Activated naive CD4-positive, alpha-beta T cell treated with anti-CD3 and anti-CD28 coated beads, Interleukin-2, amount 50 U/mL, for 24 hours (primary cell): ENCODE measurements at regions not wholly inside any gene's neighbourhood (a gene's known extent, or its start where the extent isn't known, plus 50 kb on each side); places are given as distances from the start of the nearest gene placed in this dataset.

Experiments
- H3K27ac Mint-ChIP-seq: one replicate; pipeline ENCODE4 v1.8.0; 2021; ENCODE audit warnings: mild to moderate bottlenecking, mixed read lengths
- H3K27me3 Mint-ChIP-seq: one replicate; pipeline ENCODE4 v1.8.0; 2021; ENCODE audit warnings: mixed read lengths
- H3K36me3 Mint-ChIP-seq: one replicate; pipeline ENCODE4 v1.8.0; 2021; ENCODE audit warnings: mixed read lengths
- H3K4me1 Mint-ChIP-seq: one replicate; pipeline ENCODE4 v1.8.0; 2021; ENCODE audit warnings: mixed read lengths
- H3K4me3 Mint-ChIP-seq: one replicate; pipeline ENCODE4 v1.8.0; 2021; ENCODE audit warnings: mild to moderate bottlenecking, mixed read lengths
- H3K9me3 Mint-ChIP-seq: one replicate; pipeline ENCODE4 v1.8.0; 2021; ENCODE audit warnings: mixed read lengths

- H3K27ac Mint-ChIP-seq: no peak overlapping the region
- H3K36me3 Mint-ChIP-seq: no peaks in the 10 kb centered on the region
- no peaks in the 10 kb centered on the region for H3K9me3 Mint-ChIP-seq
- no peaks in the 10 kb centered on the region for H3K4me1 Mint-ChIP-seq
- no peak overlapping the region for H3K4me3 Mint-ChIP-seq
- no peaks in the 10 kb centered on the region for H3K27me3 Mint-ChIP-seq
These were observed 485.9 kb upstream of the C9orf72 start for GRCh38 chr9:28059192-28059591.

DNA sequence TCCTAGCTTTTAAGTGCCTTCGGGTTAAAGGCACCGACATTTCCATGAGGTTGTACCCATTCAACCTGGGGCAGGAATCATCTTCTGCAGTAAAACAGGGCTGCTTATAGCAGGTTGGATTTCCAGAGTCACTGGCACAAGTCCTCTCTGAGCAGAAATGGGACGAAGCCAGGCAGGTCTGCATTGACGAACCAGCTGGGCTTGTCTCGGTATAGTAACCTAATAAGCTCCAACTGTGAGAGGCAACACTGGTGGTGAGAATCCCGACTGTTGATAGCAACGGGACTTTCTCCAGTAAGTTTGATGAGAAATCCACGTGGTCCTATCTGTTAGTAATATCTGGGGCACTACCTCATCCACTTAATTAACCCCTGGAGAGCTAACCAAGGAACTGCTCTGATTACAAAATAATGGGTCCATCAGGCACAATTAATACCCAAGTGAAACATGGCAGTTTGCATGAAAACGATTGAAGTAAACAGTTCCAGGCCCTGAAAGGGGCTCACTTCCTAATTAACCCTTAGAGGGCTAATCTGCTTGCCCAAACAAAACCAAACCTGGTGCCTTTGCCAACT, 491.0 kb upstream of the C9orf72 start:
- H3K27me3 Mint-ChIP-seq: no peaks in the 10 kb centered on the region
- H3K27ac Mint-ChIP-seq: no peak overlapping the region
- H3K36me3 Mint-ChIP-seq: no peaks in the 10 kb centered on the region
- no peaks in the 10 kb centered on the region for H3K9me3 Mint-ChIP-seq
- no peak overlapping the region for H3K4me3 Mint-ChIP-seq
- H3K4me1 Mint-ChIP-seq: no peaks in the 10 kb centered on the region

- Mint-ChIP-seq H3K27me3 (no peaks in the 10 kb centered on the region), H3K36me3 (no peaks in the 10 kb centered on the region), H3K4me1 (no peaks in the 10 kb centered on the region), H3K4me3 (no peak overlapping the region), H3K9me3 (no peaks in the 10 kb centered on the region), H3K27ac (no peak overlapping the region)
These were observed 500.0 kb upstream of the C9orf72 start for GRCh38 chr9:28073270-28073669.

GRCh38 chr9:28079677-28080076, 506.4 kb upstream of the C9orf72 start:
- no peaks in the 10 kb centered on the region for H3K4me1 Mint-ChIP-seq
- H3K4me3 Mint-ChIP-seq: no peak overlapping the region
- H3K27me3 Mint-ChIP-seq: no peaks in the 10 kb centered on the region
- H3K27ac Mint-ChIP-seq: no peak overlapping the region
- H3K36me3 Mint-ChIP-seq: no peaks in the 10 kb centered on the region
- H3K9me3 Mint-ChIP-seq: no peaks in the 10 kb centered on the region

- Mint-ChIP-seq H3K27ac (no peak overlapping the region), H3K4me3 (no peak overlapping the region), H3K36me3 (no peaks in the 10 kb centered on the region), H3K27me3 (no peaks in the 10 kb centered on the region), H3K4me1 (no peaks in the 10 kb centered on the region), H3K9me3 (no peaks in the 10 kb centered on the region)
These were observed 509.4 kb upstream of the C9orf72 start for GRCh38 chr9:28082671-28083070.

- Mint-ChIP-seq H3K27ac (no peak overlapping the region), H3K4me1 (no peaks in the 10 kb centered on the region), H3K36me3 (no peaks in the 10 kb centered on the region), H3K9me3 (no peaks in the 10 kb centered on the region), H3K4me3 (no peak overlapping the region), H3K27me3 (no peaks in the 10 kb centered on the region)
These were observed 513.6 kb upstream of the C9orf72 start for GRCh38 chr9:28086881-28087280.

DNA sequence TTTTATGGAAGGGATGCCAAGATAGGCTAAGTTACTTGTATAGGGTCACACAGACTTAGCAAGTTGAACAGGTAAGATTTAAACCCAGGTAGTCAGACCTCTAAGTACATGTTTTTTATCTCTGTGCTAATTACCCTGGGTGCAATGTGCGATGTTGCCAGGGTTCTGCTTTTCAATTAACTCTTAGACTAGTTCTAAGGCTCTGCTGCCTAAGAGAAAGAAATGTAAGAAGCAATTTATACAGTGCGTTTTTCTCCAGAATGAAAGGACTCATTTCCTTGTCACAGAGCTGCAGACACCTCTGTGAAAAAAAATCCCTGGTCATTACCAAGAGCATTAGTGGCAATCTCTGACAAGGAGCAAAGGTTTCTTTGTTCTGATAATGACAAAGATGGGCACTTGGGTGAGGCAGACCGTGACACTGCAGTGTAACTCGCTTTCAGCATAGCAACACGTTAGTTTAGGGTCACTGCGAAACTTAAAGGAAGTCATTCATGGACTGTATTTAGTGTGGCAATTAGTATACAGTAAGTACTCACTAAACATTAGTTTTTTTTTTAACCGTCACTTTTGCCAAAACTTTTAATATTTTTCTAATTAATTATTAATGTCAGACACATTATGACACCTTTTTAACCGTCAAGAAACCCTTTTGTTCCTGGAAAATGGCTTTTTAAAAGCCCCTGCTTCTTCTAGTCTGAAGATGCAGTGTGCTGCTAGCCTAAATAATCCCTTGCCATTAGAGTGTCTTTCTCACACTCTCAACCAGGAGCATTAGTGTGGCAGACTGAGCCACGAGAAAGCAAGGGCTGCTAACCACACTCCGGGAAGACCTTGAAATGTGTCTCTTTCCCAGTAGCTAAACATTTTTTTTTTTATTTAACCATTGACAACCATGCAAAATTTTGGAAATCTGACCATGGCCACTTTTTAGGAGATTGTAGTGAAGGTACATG, 520.0 kb upstream of the C9orf72 start:
- H3K27me3 Mint-ChIP-seq: no peaks in the 10 kb centered on the region
- H3K27ac Mint-ChIP-seq: no peak overlapping the region
- H3K4me1 Mint-ChIP-seq: no peaks in the 10 kb centered on the region
- H3K36me3 Mint-ChIP-seq: no peaks in the 10 kb centered on the region
- H3K9me3 Mint-ChIP-seq: peaks cover 5% of the 10 kb centered on the region
- no peak overlapping the region for H3K4me3 Mint-ChIP-seq

DNA sequence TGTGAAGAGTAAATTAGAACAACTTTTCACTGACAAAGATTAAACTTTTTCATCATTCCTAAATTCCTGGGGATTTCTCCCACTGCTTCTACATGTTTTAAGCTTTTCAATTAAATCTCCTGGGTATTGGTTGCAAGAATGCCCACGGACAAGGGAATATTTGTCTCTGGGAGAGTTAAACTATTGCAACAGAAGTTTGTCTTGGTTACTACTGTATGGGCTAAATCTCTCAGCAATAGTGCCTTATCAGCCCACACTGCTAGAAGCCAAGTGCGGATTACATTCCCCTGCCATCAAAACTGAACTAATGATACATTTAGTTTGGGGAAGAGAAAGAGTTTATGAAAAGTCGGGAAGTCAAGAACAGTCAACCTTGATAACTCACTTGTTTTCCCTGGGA, 528.2 kb upstream of the C9orf72 start:
- no peak overlapping the region for H3K27ac Mint-ChIP-seq

DNA sequence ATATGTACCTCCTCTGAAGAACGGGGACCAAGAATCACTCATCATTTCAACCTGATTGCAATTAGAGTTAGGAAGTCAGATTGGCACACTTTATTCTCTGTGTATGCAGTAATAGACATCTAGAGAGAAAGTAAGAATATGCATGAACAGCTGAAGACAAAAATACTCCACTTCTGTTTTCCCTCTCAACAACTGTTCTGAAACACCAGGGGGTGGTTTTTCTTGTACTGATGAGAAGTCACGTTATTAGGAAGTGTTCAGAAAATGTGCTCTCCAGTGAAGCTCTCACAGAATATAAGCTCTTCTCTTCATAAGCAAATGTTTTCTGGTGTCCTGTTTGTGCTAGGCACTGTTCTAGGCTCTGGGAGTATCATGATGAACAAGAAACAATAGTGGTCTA, 531.7 kb upstream of the C9orf72 start:
- H3K4me1 Mint-ChIP-seq: no peaks in the 10 kb centered on the region
- no peaks in the 10 kb centered on the region for H3K36me3 Mint-ChIP-seq
- no peaks in the 10 kb centered on the region for H3K27me3 Mint-ChIP-seq
- no peaks in the 10 kb centered on the region for H3K9me3 Mint-ChIP-seq
- no peak overlapping the region for H3K27ac Mint-ChIP-seq
- H3K4me3 Mint-ChIP-seq: no peak overlapping the region

More for the DNA sequence above, 528.2 kb upstream of the C9orf72 start:
- Mint-ChIP-seq H3K27me3 (no peaks in the 10 kb centered on the region), H3K4me1 (no peaks in the 10 kb centered on the region), H3K36me3 (no peaks in the 10 kb centered on the region), H3K9me3 (no peaks in the 10 kb centered on the region), H3K4me3 (no peak overlapping the region)

GRCh38 chr9:28120184-28120583, 546.9 kb upstream of the C9orf72 start:
- H3K9me3 Mint-ChIP-seq: no peaks in the 10 kb centered on the region
- H3K27ac Mint-ChIP-seq: no peak overlapping the region
- no peaks in the 10 kb centered on the region for H3K36me3 Mint-ChIP-seq
- no peaks in the 10 kb centered on the region for H3K27me3 Mint-ChIP-seq
- no peaks in the 10 kb centered on the region for H3K4me1 Mint-ChIP-seq
- H3K4me3 Mint-ChIP-seq: no peak overlapping the region

GRCh38 chr9:28120626-28121025, 547.3 kb upstream of the C9orf72 start:
- Mint-ChIP-seq H3K4me3 (no peak overlapping the region), H3K36me3 (no peaks in the 10 kb centered on the region), H3K27ac (no peak overlapping the region), H3K9me3 (no peaks in the 10 kb centered on the region), H3K27me3 (no peaks in the 10 kb centered on the region), H3K4me1 (no peaks in the 10 kb centered on the region)

DNA sequence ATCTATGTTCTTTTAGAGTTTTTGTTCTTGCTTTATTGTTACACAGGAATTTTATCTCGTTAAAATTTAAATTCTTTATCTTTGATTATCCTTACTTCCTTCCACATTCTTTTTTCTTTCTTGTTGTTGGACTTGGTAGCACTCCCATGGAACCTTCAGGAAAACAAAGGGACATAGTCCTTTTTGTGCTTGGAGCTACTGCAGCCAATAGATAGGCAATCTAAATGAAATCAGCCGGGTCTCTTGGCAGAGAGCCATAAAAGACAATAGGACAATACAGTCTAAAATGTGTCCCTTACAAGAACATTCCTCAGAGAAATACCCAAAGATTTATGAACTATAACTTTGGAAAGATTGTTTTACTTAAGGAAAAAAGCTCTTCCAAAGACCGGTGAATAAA, 548.1 kb upstream of the C9orf72 start:
- Mint-ChIP-seq H3K27me3 (no peaks in the 10 kb centered on the region), H3K4me3 (no peak overlapping the region), H3K4me1 (no peaks in the 10 kb centered on the region), H3K36me3 (no peaks in the 10 kb centered on the region), H3K27ac (no peak overlapping the region), H3K9me3 (no peaks in the 10 kb centered on the region)

- Mint-ChIP-seq H3K36me3 (no peaks in the 10 kb centered on the region), H3K9me3 (no peaks in the 10 kb centered on the region), H3K4me3 (no peak overlapping the region), H3K4me1 (no peaks in the 10 kb centered on the region), H3K27me3 (no peaks in the 10 kb centered on the region), H3K27ac (no peak overlapping the region)
These were observed 551.6 kb upstream of the C9orf72 start for GRCh38 chr9:28124917-28125316.

GRCh38 chr9:28127101-28127500, 553.8 kb upstream of the C9orf72 start:
- Mint-ChIP-seq H3K36me3 (no peaks in the 10 kb centered on the region), H3K4me1 (no peaks in the 10 kb centered on the region), H3K4me3 (no peak overlapping the region), H3K9me3 (no peaks in the 10 kb centered on the region), H3K27me3 (no peaks in the 10 kb centered on the region), H3K27ac (no peak overlapping the region)

DNA sequence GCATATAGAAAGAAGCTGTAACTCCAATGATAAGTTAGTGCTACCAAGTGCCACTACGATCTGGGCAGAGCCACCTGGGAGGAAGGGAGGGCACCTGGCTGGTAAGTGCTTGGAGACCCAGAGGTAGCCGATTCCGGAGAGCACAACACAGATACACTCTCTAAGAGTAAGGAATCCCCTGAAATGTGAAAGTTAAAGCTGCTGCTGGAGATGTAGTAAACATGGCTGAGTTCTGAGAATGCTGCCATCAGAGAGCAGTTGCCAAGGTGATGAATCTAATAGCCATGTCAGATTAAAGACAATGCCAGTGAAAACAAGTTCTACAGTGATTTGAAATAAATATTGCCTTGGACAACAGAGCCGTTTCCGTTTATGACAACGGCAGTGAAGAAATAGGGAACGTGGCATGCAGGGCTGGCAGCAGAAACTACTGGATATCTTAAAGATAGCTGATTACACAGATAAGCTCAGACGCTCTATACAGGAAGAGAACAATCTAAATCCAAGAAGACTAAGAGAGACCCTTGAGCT, 561.2 kb upstream of the C9orf72 start:
- no peaks in the 10 kb centered on the region for H3K4me1 Mint-ChIP-seq
- H3K36me3 Mint-ChIP-seq: no peaks in the 10 kb centered on the region
- H3K9me3 Mint-ChIP-seq: no peaks in the 10 kb centered on the region
- no peak overlapping the region for H3K27ac Mint-ChIP-seq
- no peaks in the 10 kb centered on the region for H3K27me3 Mint-ChIP-seq
- no peak overlapping the region for H3K4me3 Mint-ChIP-seq

- H3K4me1 Mint-ChIP-seq: no peaks in the 10 kb centered on the region
- H3K9me3 Mint-ChIP-seq: no peaks in the 10 kb centered on the region
- H3K27ac Mint-ChIP-seq: no peak overlapping the region
- H3K36me3 Mint-ChIP-seq: no peaks in the 10 kb centered on the region
- H3K27me3 Mint-ChIP-seq: no peaks in the 10 kb centered on the region
- no peak overlapping the region for H3K4me3 Mint-ChIP-seq
These were observed 562.3 kb upstream of the C9orf72 start for GRCh38 chr9:28135549-28135948.
